GM19043 (cell line): ENCODE measurements at regions not wholly inside any gene's neighbourhood (a gene's known extent, or its start where the extent isn't known, plus 50 kb on each side); places are given as distances from the start of the nearest gene placed in this dataset.
A peak's percentile ranks its signal among the peaks of the same experiment; 100 is the strongest.

Experiments used
- ATAC-seq: cut with Tn5 transposase; IDR thresholded peaks from one replicate; pipeline ENCODE4 v1.9.1; 2021; ENCODE audit warnings: low read depth; ENCODE audit not compliant: unreplicated experiment

DNA sequence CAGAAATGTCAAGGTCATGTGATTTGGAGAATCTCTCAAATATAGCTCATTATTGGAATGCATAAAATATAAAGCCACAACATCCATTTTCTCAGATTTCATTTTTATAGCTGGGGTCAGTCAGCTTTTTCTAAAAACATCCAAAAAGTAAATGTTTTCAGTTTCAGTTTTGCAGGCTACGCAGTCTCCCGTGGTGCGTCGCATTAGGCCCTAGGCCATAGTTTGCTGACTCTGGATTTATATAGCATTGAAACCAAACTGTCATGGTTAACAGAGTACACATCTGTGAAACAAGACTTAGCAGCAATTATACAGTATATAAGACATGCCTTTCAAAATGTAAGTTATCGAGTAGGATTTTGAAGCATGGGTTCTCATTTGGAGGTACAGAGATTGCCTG, 140.0 kb downstream of the IRS2 start:
- peak; percentile 91 for ATAC-seq

- ATAC-seq: no peak
Measured at GRCh38 chr13:109645831-109646230, 140.6 kb downstream of the IRS2 start.

GRCh38 chr13:109644956-109645355, 141.4 kb downstream of the IRS2 start:
- ATAC-seq: no peak

GRCh38 chr13:109644069-109644750, 142.2 kb downstream of the IRS2 start:
- ATAC-seq: no peak

GRCh38 chr13:109642358-109642757, 144.0 kb downstream of the IRS2 start:
- ATAC-seq: no peak

DNA sequence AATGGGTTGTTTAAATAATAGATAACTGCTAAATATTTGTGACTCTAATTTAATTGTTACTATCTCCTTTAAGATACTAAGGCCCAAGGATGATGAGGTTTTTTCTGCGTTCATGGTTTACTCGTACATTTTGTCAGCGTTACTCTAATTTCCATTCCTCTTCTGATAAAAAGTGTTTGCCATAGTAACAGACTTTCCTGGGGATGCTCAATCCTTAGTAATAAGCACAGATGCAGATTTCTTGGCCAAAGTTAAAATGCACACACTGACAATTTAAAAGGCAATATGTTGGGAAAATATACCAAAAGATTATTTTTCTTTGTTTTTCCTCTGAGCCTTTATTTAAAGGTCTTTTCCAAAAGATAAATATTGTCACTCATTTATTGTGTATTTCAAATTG, 149.6 kb downstream of the IRS2 start:
- no peak for ATAC-seq

GRCh38 chr13:109631069-109631468, 155.3 kb downstream of the IRS2 start:
- ATAC-seq: no peak

DNA sequence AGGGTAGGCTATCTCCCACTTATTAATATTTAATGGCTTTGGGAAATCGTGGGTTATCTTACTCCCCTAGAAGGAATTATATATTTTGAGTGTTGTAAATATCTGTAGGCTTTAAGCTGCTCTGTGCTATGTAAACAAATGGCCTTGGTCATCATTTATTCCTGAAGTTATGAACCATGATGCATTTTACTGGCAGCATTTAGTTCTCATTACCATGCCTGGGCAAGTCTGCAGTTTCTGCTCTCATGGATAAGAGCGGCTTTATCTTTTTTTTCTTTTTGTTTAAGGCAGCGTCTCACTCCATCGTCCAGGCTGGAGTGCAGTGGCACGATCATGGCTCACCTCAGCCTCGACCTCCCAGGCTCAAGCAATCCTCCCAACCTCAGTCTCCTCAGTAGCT, 156.1 kb downstream of the IRS2 start:
- no peak for ATAC-seq

DNA sequence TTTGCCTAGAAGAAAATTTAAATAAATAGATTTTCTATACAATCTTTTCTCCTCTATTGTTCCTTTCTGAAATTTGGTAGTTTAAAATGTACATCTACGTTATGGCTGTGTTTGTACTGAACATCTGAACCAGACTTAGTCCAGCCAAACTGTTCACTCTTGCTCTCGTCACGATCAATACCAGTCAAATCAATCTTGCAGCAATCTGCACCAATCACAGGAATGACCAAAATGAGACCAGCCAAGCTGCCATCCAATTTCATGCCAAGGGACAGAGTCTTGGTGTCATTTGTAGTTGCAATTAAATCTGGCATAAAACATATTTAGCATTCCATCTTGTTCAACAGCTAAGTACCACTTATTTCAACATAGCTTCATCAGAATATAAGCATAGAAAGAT, 156.6 kb downstream of the IRS2 start:
- no peak for ATAC-seq

GRCh38 chr13:109628251-109628699, 158.1 kb downstream of the IRS2 start:
- no peak for ATAC-seq

GRCh38 chr13:109627649-109628048, 158.7 kb downstream of the IRS2 start:
- no peak for ATAC-seq

- ATAC-seq: no peak
Measured at GRCh38 chr13:109626386-109627171, 159.8 kb downstream of the IRS2 start.

GRCh38 chr13:109625156-109625555, 161.2 kb downstream of the IRS2 start:
- ATAC-seq: no peak

DNA sequence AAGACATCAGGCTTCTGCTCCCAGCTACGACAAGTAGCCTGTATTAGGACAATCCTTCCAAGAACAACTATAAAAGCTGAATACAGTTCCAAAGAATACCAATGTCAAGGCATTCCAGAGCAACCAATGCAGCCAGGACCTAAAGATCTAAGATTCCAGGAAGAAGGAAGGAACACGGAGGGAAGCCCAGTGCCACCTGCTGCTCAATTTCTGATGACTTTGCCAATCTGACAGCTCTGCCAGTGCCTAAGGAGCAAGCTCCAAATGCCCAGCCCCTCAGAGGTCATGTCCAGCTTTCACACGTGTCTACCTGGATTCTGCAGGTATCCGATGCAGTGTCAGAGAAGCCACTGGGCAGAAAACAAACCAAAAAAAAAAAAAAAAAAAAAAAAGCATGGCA, 164.4 kb downstream of the IRS2 start:
- no peak for ATAC-seq

GRCh38 chr13:109615721-109616420, 170.5 kb downstream of the IRS2 start:
- no peak for ATAC-seq

GRCh38 chr13:109611912-109612691, 174.3 kb downstream of the IRS2 start:
- ATAC-seq: no peak

DNA sequence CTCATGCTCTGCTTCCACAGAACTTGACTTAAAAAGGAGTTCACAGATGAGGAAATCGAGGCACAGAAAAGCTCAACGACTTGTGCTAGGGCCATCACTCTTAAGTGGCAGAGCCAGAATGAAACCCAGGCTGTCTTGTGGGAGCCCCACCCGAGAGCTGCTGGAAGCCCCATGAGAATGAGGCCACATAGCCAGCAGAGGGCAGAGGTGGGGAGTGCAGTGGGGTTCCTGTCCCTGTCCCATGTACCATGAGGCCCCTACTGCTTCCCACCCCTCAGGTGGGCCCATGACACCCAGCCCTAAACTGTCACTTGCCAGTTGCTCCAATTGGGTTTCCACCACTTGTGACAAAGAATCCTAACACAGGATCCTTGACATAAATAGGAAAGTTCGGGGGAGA, 175.9 kb downstream of the IRS2 start:
- no peak for ATAC-seq

- no peak for ATAC-seq
Measured at GRCh38 chr13:109608503-109608902, 177.9 kb downstream of the IRS2 start.

DNA sequence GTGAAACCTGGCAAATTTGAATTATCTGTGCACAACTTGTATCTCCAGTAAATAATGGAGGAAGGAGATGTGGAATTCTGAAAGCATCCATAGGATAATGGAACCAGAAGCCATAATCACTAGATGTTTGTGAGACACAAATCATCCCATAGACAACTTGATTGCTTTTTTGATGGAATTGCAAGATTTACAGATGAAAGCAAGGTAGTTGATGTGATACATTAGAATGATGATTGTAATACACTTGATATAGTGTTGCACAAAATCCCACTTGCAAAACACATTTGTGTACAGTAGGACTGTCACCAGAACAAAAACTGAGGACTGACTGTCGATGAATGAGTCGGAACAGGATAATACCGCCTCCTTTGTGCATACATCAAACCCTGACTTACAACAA, 178.3 kb downstream of the IRS2 start:
- ATAC-seq: no peak

- no peak for ATAC-seq
Measured at GRCh38 chr13:109606520-109606919, 179.9 kb downstream of the IRS2 start.

- no peak for ATAC-seq
Measured at GRCh38 chr13:109605846-109606245, 180.5 kb downstream of the IRS2 start.
